COLO668 (cell line): ENCODE measurements at regions not wholly inside any gene's neighbourhood (a gene's known extent, or its start where the extent isn't known, plus 50 kb on each side); places are given as distances from the start of the nearest gene placed in this dataset.

Source experiments
- DNase-seq: peaks from one replicate; lab custom pipeline; 2025; ENCODE audit not compliant: unreplicated experiment; lab: John Stamatoyannopoulos, UW

DNA sequence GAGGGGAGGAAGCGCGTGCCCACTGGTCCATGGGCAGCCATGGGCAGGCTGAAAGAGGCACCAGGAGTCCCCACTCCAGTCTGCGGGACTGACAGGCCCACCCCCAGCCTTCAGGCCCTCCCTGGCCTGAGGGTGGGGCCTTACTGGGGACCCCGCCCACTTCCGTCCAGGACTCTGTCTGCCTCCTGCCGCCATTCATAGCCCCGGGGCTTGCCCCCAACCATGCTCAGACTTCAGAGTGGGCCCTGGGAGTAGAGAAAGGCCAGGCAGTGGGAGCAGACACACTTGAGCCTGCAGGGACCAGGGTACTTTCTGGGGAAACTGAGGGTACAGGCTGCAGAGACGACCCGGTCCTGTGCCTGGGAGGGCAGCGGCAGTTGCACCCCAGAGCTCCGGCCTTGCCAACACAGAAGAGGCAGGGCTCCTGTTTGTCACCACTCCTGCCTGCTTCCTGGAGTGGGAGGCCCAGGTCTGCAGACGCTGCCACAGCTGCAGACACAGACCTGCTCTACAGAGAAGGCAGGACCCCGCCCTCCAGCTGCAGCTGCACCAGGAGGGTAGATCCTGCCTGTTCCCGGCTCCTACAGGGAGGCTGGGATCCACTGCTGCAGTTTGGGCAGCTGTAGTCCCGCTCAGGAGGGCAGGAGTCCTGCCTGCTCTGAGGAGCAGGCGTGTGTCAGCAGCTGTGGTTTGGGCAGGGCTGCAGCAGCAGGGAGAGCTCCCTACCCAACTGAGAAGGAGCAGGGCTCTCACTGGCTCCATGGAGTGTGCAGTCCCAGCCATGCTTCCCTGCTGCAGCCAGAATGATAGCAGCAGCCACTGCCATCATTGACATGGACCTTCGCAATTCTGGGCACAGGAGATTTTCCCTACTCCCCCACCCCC is 387.9 kb upstream of the ANO3 start:
- peak; percentile 68 for DNase-seq

DNA sequence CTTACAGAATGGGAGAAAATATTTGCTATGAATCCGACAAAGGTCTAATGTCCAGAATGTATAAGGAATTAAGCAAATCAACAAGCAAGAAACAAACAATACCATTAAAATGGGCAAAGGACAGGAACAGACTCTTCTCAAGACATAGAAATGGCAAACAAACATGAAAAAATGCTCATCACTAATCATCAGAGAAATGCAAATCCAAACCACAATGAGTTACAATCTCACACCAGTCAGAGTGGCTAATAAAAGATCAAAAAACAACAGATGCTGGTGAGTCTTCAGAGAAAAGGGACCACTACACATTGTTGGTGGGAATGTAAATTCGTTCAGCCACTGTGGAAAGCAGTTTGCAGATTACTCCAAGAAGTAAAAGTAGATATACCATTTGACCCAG is 382.0 kb upstream of the ANO3 start:
- DNase-seq = no peak

DNA sequence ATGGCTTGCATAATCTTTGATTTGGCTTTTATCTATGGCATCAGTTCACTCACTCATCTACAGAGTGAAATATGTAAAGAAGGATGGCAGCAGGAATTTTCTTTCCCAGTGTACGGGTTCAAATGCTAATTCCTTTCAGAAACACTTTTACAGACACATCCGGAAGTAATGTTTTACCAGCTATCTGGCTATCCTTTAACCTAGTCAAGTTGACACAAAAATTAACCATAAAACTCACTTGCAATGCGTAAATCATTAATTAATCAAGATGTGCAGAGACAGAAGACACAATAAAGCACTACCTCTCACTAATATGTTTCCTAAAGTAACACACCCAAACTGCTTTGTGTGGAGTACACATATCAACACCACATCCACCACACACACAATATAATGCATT is 378.9 kb upstream of the ANO3 start:
- DNase-seq = no peak

DNA sequence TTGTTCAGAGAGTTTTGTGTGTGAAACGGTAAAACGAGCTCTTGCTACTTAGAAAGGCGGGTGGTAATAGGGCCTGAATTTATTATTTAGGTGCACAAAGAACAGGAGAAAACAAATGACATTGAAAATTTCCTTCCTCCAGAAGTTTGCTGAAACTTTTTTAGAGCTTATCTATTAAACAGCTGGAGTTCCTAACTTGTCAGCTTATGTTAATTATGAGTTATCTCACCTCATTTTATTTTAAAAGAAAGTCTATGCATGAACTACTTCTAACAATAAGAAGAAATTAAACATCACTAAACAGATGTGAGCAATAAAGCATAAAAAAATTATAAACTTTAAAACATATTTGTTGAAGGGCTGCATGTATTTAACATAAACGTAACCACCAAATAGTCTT is 373.9 kb upstream of the ANO3 start:
- no peak for DNase-seq

DNA sequence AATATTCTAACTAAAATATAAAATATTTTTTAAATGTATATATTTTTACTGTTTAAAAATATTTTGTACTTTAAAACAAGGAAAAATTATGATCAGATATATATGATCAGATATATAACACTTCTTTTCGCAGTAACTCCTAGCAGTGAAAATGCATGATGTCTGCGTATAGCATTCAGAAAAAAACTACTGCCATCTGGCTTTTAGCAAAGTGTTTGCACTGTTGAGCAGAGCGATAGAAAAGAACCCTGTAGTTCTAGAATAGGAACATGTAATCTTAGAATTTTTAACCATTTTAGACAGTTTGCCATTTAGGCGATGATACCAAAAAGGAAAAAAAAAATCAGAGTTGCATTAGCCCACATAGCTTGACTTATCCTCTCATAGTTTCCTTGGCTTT is 370.4 kb upstream of the ANO3 start:
- DNase-seq = no peak

DNA sequence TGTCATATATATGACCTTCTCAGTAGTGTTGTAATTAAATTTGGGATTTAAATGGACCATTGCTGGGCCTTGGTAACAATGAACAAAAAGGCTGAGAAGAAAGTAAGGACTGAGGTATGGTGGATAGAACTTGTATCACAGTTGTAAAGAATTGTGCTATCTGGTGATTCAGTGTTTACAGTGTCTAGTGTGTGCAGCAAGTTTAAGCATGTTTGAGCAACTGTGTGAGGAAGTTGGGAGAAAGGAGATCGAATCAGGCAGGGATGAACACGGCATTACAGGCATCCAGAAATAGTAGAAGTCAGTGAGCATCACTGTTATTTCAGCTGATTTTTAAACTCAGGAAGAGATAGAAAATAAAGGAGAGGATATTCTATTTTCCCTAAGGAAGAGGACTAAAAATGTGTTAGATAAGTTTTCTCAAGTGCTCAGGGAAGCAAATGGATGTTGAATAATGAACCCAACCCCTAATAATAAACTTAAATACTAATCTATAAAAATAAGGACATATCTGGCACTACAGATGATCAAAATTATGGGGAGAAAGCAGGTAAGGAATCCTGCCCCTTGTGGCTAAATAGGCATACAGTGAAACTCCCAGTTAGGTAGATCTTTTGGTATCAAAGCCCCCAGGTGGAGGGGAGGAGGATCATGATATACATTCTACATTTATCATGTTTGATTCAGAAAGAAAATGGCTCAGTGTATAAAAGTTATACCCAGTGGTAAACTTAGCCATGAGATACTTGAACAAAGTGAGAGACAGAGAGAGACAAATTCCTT is 361.0 kb upstream of the ANO3 start:
- DNase-seq = no peak

DNA sequence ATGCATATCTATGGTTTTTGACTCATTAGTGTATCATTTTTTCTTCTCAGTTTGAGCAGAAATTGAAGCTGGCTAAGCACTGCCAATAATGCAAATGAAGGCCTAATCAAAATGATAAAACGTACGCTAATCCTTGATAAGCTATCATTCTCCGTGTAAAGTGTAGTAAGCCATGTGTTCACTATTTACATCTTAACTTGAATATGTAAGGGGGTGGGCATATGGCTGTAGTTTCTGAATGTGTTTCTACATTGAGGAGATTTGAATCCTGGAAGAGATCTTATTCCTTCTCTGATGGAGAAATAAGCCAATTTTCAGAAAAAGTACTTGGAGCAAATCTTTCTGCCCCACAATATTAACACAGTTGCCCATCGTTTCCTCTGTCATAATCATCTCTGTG is 351.8 kb upstream of the ANO3 start:
- DNase-seq = no peak

DNA sequence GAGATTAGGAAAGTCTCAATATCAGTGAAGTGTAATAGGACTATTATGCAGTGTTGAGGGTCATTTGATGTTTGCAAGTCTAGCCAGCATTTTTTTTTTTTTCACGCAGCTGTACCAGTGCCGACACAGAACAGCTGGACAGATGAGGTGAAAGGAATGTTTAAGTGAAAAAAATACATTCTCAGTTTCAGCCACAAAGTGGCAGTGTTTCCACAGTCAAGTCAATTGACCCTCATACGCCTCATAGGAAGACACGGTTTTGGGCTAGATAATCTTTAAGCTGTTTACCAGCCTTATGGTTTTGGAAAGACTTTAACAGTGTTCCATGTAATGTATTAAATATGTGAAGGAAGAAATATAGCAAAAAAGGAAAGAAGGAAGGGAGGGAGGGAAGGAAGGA is 349.9 kb upstream of the ANO3 start:
- DNase-seq = peak; percentile 25

DNA sequence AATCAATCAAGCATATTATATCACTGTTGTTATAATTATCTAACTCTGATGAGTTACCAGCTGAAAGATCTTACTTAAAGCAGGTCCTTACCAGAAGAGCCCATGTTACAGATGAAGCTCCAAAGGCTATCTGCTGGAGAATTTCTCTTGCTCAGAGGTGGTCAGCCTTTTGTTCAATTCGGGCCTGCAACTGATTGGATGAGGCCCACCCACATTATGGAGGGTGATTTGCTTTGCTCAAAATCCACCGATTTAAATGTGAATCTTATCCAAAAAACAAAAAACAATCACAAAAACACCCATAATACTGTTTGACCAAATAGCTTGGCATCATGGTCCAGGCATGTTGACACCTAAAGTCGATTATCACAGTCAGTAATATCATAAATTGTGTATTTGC is 348.6 kb upstream of the ANO3 start:
- DNase-seq = no peak

DNA sequence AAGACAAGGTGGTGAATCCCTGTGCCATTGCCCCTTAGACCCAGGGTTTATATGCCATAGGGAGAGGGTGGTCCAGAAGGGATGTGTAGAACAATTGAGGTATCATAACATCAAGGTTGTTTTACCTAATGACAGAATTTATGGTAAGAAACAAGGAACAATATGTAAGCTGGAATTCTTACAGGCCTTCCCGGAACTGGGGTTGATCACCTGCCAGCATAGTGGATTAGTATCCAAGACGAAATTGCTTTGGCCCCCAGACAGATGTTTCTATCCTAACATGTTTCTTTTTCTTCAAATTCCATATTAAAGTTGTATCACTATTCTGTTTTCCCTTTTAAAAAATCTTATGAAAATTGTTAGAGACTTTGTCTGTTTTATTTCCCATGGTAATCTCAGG is 343.8 kb upstream of the ANO3 start:
- DNase-seq = no peak

DNA sequence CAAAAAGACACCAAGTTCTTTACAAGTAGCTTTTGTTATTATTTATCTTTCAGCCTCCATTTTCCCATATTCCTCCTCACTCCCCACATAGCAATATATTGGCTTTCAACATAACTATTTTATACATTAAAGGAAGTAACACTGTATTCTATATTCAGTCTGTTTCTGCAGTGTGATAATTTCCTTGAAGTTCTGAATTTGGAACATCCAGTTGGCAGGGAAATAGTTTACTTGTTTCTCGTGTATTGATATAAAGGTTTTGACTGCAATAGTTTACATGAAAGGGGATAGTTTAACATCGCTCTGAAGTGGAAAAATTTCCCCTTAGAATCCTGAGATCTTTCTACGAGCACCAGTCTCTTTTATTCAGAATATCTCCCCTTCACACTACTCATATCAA is 341.5 kb upstream of the ANO3 start:
- no peak for DNase-seq

DNA sequence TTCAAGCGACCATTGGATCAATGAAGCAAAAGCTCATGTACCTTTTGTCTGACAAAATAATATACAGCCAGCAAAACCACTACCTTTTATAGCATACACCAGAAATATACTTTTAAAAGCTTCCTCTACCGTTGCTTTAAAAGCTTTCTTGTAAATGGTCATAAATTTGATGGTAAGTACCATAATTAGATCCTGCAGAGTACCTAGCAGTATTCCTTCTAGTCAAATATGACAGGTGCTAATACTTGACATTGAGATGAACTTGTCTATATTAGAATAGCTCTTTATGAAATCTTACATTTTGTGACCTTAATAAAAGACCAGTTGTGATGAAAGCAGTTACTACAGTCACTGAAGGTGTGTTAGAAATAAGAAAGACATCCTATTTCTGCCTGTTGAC is 340.5 kb upstream of the ANO3 start:
- DNase-seq = no peak

DNA sequence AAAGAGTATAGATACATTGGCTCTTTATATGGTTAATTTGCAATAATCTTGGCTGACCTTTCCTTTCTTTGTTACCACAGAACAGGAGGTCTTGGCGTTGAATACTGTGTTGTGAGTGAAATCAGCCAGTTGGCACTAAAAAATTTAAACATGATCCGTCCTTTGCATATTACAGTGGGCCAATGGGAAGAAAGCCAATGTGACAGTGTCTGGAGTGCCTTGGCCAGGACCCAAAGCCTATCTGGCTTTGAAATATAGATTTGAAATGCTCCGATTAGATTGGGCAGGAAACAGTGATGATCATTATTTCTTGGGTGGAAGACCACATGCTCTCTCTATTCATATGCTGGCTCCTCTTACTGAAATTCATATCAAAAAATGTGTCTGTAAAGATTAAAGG is 339.6 kb upstream of the ANO3 start:
- no peak for DNase-seq

DNA sequence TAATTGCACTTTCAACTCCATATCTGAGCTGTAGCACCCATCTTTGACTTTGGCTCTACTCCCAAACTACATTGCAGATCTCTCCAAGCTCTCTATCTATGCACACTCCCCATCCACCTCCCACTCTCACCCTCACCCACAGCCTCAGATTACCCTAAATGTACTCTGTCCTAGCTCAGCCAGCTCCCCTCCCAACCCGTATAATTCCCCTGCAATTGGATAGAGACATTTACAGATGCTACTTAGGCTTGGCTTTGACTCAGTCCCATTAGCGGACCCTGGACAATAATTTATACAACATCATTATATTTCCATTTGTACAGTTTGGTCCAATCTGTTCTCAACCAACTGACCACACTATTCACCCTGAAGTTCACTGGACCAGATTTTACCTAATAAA is 338.9 kb upstream of the ANO3 start:
- DNase-seq = no peak

DNA sequence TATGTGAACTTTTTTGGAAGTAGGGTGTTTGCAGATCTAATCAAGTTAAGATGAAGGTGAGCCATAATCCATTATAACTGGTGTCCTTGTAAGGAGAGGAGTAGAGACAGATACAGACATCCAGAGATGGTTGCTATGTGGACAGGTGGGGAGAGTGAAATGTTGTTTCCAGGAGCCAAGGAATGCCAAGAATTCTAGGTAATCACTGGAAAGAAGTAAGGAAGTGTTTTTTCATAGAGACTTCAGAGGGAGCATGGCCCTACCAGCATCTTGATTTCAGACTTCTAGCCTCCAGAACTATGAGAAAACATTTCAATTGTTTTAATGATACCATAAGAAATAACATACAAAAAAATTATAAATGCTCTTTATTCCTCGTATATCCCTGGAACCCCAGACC is 320.5 kb upstream of the ANO3 start:
- DNase-seq = no peak

DNA sequence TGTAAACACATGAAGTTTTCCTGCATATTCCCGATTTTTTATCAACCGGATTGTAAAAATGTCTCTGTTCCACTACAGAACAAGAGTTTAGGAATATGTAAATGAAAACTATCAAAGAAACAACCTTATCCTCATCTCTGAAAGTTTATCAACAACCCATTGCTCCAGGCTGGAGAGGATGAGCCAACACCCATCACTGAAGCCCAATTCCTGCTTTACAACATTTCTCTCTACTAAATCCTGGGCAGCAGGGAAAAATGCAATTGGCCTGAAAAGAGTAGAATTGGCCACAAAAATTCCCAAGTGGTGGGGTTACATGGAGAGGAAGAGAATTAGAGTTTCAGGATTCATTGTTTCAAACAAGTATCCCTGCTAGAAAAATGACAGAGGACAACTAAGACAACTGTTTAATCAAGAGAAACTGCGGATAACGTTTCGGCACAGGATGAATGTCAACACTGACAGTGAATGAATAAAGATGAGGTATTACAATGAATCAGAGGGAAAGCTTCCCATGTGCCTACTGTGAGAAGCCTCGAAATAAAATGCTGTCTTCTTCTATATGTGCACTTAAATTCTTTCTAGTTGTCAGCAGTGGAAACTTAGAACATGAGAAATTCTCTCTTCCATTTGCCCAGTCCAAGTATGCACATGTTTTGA is 317.3 kb upstream of the ANO3 start:
- no peak for DNase-seq

DNA sequence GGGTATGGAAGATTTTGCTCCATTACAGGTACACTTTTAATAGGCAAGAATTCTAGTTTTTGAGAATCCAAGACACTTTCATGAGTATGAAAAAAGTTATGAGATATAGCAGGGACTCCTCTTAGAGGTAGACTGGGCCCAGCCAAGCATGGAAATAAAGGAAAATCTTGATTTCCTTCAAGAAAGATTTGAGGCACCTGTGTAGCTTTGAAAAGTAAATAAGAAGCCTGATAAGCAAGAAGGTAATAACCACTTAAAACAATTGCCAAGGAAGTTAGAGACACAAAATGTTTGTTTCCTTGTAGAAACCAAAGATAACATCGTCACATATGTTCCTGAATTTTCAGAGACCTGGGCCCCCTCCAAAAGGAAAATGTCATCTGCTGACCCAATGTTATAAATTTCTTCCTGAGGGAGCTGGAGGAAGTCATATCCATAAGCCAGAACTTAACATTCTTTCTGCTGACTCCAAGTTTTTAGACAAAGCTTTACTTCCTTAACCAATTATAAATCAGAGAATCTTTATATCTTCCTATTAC is 314.5 kb upstream of the ANO3 start:
- no peak for DNase-seq

DNA sequence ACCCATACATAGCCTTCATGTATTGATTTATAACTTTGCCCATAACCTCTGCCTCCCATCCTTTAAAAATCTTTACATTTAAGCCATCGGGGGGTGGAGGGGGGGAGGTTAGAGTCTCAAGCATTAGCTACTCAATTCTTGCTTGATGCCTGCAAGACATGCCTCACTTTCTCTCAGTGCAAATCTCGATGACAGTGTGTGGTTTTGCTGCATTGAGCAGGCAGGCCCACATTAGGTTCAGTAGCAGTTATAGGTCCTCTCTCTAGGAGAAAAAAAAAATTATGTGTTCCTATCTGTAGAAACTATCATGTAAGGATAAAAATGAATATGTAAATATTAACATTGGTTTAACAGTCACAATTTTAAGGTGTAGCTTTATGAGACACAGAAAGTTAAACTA is 314.0 kb upstream of the ANO3 start:
- no peak for DNase-seq

DNA sequence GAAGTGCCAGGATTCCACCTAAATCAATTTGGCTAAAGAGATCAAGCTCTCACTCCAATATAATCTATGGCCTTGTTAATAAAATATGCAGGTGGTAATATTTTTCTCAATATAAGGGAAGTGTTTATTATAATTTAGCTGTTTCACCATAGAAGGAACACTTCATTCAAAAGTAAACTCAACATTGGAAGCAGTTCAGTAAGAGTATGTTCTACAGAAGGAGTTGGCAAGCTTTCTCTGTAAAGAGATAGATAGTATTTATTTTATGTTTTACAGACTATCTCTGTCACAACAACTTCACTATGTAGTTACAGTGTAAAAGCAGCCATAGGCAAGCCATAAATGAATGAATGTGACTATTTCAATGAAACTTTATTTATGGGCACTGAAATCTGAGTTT is 313.6 kb upstream of the ANO3 start:
- DNase-seq = no peak

DNA sequence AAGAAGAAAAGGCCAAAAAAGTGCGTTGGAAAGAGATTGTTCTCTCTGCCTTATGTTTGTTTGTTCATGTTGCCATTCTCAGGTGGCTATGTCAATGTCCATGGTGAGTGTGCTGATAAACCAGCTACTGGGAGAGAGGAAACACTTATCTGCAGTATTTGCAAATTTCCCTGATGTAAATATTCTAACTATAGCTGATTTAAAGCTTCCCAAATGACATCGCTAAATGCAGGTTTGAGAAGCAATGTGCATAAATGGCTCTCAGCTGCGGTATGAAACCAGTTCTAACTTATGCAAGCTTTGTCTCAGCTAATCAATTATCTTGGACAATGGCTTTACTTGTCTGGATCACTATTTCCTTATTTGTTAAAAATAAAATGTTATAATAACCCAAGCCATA is 312.5 kb upstream of the ANO3 start:
- no peak for DNase-seq

DNA sequence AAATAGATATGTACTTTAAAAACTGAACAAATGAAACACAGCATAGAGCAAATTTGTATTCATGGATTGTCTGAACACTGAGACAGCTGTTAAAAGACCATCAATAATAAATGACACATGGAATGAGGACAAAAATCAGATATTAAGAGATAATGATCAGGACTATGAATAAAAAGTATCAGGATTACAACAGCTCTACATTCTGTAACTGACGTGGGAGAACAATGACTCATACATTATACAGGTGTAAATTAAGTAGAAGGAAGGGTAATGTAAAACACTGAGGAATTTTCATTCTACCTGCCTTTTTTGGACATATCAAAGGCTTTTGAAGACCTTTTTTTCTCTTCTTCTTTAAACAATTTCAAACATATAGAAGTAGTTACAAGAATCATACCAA is 310.9 kb upstream of the ANO3 start:
- DNase-seq = no peak

DNA sequence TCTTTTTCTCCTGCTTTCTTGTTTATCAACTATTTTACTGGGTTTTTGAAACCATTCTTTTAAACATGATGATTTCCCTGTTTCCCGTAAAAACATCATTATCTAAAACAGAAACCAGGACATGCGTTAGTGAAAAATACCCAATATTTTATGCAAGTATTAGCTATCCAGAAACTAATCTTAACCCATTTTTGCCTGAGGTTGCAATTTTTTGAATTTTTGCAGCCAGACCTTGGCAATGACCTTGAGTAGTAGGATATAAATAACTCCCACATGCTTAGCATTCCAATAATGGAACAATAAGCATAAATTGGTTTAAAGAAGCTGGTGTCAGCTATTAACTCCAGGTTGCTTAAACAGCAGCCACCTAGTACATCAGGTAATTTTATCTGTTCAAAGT is 308.9 kb upstream of the ANO3 start:
- no peak for DNase-seq
